ENCODE measurements at regions not wholly inside any gene's neighbourhood (a gene's known extent, or its start where the extent isn't known, plus 50 kb on each side); places are given as distances from the start of the nearest gene placed in this dataset.
"Not testable (repeated sequence)": the region's sequence is repeated elsewhere in the genome, so short reads cannot be mapped to it uniquely, and the experiment has no call there.

- ATAC-seq (ENCODE audit: low FRiP score in 2 of 2) = no peak
Measured at GRCh38 chr9:71268871-71269635, 147.6 kb upstream of the TRPM3 start.

GRCh38 chr9:71263451-71263850 lies 142.0 kb upstream of the TRPM3 start:
- H3K4me3 ChIP-seq = no peak overlapping the region
- H3K27me3 ChIP-seq = no peaks in the 10 kb centered on the region
- no peak overlapping the region for H3K27ac ChIP-seq
- H3K36me3 ChIP-seq = no peaks in the 10 kb centered on the region
- H3K4me1 ChIP-seq = no peaks in the 10 kb centered on the region
- H3K9me3 ChIP-seq = peaks cover 0 to 5% (median 0%) of the 10 kb centered on the region in 4 donors
- TF ChIP-seq CTCF (IDR thresholded peaks at IDR 0.05) = no peak
- DNase-seq = no peak
- ATAC-seq (ENCODE audit: low FRiP score in 2 of 2) = no peak

More at GRCh38 chr9:71268871-71269635, 147.6 kb upstream of the TRPM3 start:
- TF ChIP-seq EP300 (IDR thresholded peaks at IDR 0.05) = no peak
- no peak for TF ChIP-seq CTCF (IDR thresholded peaks at IDR 0.05)
- TF ChIP-seq POLR2AphosphoS5 (IDR thresholded peaks at IDR 0.05) = no peak
- TF ChIP-seq POLR2A (IDR thresholded peaks at IDR 0.05) = no peak
- no peak for DNase-seq
- WGBS, 2 donors = 67 to 70% methylated on average over 5 of the region's 5 CpGs
- Histone ChIP-seq H3K9me3 (no peaks in the 10 kb centered on the region), H3K27ac (no peak overlapping the region), H3K27me3 (no peaks in the 10 kb centered on the region), H3K4me3 (no peak overlapping the region), H3K4me1 (no peaks in the 10 kb centered on the region), H3K36me3 (no peaks in the 10 kb centered on the region)

DNA sequence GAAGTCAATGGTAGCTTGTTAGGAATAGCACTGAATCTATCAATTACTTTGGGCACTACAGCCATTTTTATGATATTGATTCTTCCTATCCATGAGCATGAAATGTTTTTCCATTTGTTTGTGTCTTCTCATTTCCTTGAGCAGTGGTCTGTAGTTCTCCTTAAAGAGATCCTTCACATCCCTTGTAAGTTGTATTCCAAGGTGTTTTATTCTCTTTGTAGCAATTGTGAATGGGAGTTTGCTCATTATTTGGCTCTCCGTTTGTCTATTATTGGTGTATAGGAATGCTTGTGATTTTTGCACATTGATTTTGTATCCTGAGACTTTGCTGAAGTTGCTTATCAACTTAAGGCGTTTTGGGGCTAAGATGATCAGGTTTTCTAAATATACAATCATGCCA lies 139.0 kb upstream of the TRPM3 start:
- H3K9me3 ChIP-seq; H3K4me1 ChIP-seq; ATAC-seq (ENCODE audit: low FRiP score in 2 of 2); H3K4me3 ChIP-seq; H3K27ac ChIP-seq; H3K27me3 ChIP-seq; H3K36me3 ChIP-seq; DNase-seq: not testable (repeated sequence)
- WGBS, 2 donors = 83 to 88% methylated on average over 2 of the region's 2 CpGs

DNA sequence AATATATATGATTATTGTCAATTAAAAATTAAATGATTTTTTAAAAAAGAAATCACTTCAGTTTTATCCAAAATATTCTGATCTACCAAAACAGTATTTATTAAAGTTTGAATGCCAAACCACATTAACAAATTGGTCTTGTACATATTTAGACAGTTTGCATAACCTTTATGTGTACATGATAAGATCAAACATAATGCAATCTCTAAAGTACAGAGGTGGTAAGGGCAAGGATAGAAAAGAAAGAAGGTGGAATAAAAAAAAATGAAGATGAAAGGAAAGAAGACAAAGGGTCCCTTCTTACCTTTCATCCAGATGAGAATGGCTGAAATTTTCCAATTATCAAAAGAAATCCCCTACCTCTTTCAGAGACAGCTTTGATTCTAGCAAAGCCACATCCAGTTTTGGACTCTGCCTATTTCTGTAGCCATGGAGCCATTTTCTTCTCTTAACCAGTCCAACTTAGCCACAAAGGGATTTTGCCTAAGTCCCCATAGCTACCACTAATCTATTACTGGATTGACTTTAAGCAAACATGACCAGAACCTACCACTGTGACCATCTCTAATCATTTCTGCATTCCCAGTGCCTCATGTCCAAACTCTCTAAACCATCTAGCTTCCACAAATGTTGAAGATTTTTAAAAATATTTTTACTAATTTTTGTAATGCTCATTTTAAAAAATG lies 133.3 kb upstream of the TRPM3 start:
- ATAC-seq (ENCODE audit: low FRiP score in 2 of 2) (no peak), DNase-seq (no peak)
- H3K27me3 ChIP-seq = no peaks in the 10 kb centered on the region
- no peaks in the 10 kb centered on the region for H3K36me3 ChIP-seq
- H3K4me1 ChIP-seq = no peaks in the 10 kb centered on the region
- TF ChIP-seq POLR2AphosphoS5 (IDR thresholded peaks at IDR 0.05) (no peak), EP300 (IDR thresholded peaks at IDR 0.05) (no peak), CTCF (IDR thresholded peaks at IDR 0.05) (no peak), POLR2A (IDR thresholded peaks at IDR 0.05) (no peak)
- H3K27ac ChIP-seq = no peak overlapping the region
- H3K9me3 ChIP-seq = peaks cover 0 to under 1% (median 0%) of the 10 kb centered on the region in 4 donors
- no peak overlapping the region for H3K4me3 ChIP-seq

DNA sequence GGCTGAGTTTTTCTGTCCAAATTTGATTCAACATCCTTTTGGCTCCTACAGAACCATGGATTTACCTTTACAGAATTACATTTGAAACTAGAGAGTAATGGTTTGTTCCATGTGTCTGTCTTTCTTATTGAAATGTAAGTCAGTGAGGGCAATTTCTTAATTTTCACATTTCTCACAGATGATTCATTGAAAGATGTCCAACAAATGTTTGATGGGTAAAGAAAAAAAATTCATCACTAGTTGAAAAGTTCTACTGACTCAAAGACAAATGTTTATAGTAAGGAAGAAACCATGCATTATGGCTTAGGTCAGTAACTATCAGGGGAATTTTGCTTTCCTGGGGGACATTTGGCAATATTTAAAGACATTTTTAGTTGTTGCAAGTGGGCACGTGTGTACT lies 131.6 kb upstream of the TRPM3 start:
- Histone ChIP-seq H3K9me3 (no peaks in the 10 kb centered on the region), H3K27ac (no peak overlapping the region), H3K4me1 (no peaks in the 10 kb centered on the region), H3K36me3 (no peaks in the 10 kb centered on the region), H3K4me3 (no peak overlapping the region), H3K27me3 (no peaks in the 10 kb centered on the region)
- TF ChIP-seq CTCF (IDR thresholded peaks at IDR 0.05) (no peak), EP300 (IDR thresholded peaks at IDR 0.05) (no peak), POLR2A (IDR thresholded peaks at IDR 0.05) (no peak), POLR2AphosphoS5 (IDR thresholded peaks at IDR 0.05) (no peak)
- ATAC-seq (ENCODE audit: low FRiP score in 2 of 2) = no peak
- no peak for DNase-seq
- 47 to 54% methylated on average over 1 of the region's 1 CpG for WGBS, 2 donors
